ENCODE measurements at regions not wholly inside any gene's neighbourhood (a gene's known extent, or its start where the extent isn't known, plus 50 kb on each side); places are given as distances from the start of the nearest gene placed in this dataset.

DNA sequence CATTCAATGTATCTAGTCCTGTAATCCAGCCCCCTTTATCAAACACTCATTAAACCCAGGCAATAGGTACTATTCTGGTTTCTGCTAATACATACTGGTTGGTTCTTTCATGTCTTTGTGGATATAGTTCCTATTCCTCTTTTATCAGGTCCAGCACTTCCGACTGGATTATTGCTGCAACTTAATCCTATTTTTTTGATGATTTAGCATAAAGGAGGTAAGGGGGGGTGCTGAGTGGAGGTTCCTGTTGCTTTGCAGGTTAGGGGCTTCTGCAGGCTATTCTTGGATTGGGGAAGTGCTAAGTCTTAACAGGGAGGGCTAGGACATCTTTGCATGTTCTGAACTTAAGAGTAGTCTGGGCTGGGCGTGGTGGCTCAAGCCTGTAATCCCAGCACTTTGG is 377.7 kb downstream of the FGF10 start:
- H3K4me3 ChIP-seq (ENCODE audit: low read depth, low read length): no peak overlapping the region
- no peak for DNase-seq (ENCODE audit: low read depth)
- TF ChIP-seq, protein P1, sequence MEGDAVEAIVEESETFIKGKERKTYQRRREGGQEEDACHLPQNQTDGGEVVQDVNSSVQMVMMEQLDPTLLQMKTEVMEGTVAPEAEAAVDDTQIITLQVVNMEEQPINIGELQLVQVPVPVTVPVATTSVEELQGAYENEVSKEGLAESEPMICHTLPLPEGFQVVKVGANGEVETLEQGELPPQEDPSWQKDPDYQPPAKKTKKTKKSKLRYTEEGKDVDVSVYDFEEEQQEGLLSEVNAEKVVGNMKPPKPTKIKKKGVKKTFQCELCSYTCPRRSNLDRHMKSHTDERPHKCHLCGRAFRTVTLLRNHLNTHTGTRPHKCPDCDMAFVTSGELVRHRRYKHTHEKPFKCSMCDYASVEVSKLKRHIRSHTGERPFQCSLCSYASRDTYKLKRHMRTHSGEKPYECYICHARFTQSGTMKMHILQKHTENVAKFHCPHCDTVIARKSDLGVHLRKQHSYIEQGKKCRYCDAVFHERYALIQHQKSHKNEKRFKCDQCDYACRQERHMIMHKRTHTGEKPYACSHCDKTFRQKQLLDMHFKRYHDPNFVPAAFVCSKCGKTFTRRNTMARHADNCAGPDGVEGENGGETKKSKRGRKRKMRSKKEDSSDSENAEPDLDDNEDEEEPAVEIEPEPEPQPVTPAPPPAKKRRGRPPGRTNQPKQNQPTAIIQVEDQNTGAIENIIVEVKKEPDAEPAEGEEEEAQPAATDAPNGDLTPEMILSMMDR (IDR thresholded peaks at IDR 0.05; ENCODE audit: insufficient read depth, low read length): no peak

- H3K4me3 ChIP-seq (ENCODE audit: low read depth, low read length): no peak overlapping the region
- TF ChIP-seq, protein P1 (IDR thresholded peaks at IDR 0.05; ENCODE audit: insufficient read depth, low read length): no peak
- peak; percentile 39 for DNase-seq (ENCODE audit: low read depth)
Observed at GRCh38 chr5:44002381-44002901, 386.8 kb downstream of the FGF10 start.

DNA sequence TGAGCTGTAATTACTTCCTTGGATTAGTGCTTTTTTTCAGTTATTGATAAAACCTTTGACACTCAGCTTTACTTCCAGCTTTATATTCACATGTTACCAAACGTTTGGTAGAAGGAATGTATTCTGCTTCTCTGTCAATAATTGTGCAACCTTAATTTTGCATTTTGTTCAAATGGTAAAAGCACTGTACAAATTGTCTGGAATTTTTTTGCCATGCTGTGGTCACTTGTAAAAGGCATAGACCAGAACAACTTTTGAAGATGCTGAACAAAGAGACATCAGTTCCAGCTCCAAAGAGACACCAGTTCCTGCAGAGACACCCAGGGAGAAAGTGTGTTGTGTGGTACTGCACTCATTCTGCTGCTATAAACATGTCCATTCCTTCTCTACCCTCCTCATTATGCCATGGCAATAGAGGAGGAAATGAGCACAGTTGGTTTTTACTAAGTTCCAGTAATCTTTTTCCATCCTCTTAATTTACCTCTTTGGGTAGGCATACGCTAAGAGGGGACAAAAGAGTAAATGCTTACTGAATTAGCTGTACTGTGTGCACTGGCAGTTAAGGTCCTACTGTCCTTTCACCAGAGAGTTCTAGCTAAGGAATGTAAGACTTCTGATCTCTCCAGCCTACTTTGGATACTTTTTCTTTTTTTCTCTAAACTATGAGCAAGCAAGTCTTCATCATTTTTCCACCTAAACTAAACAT is 387.4 kb downstream of the FGF10 start:
- DNase-seq (ENCODE audit: low read depth): no peak
- TF ChIP-seq, protein P1 (IDR thresholded peaks at IDR 0.05; ENCODE audit: insufficient read depth, low read length): no peak
- no peak overlapping the region for H3K4me3 ChIP-seq (ENCODE audit: low read depth, low read length)

GRCh38 chr5:44001236-44001635 is 388.0 kb downstream of the FGF10 start:
- H3K4me3 ChIP-seq (ENCODE audit: low read depth, low read length): no peak overlapping the region

DNA sequence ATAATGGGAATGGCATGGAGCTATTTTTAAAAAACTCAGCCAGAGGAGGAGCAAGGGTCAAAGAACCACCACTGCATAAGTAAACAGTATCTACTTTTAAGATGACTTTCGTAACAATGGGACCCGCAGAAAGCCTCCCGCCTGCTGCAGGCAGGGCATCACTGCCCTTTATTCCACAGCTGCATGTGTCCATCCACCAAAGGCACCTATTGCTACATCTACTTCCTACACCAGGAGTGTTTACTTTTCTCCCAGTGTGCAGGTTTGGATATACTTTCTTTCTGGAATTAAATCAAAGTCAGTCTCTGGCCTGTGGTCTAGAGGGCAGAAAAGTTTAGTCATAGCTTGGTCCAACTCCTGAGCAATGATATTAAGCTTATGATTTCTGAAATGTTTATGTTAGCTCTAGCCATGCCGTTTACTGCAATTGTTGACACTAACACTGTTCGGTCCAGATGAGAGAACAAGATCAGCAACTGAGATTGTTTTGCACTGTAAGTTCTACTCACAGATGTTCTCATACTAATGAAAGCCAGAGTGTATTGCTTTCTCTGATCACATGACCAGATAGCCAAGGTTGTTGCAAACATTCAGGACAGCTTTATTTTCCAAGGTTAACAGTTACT is 391.5 kb downstream of the FGF10 start:
- peak; percentile 41 for DNase-seq (ENCODE audit: low read depth)
- TF ChIP-seq, protein P1 (IDR thresholded peaks at IDR 0.05; ENCODE audit: insufficient read depth, low read length): no peak
- no peak overlapping the region for H3K4me3 ChIP-seq (ENCODE audit: low read depth, low read length)

More at GRCh38 chr5:44001236-44001635, 388.0 kb downstream of the FGF10 start:
- TF ChIP-seq, protein P1 (IDR thresholded peaks at IDR 0.05; ENCODE audit: insufficient read depth, low read length): no peak
- DNase-seq (ENCODE audit: low read depth): no peak

GRCh38 chr5:43996221-43996620 is 393.0 kb downstream of the FGF10 start:
- TF ChIP-seq, protein P1 (IDR thresholded peaks at IDR 0.05; ENCODE audit: insufficient read depth, low read length): no peak
- no peak for DNase-seq (ENCODE audit: low read depth)

More at GRCh38 chr5:43996221-43996620, 393.0 kb downstream of the FGF10 start:
- no peak overlapping the region for H3K4me3 ChIP-seq (ENCODE audit: low read depth, low read length)
